ENCODE measurements at regions not wholly inside any gene's neighbourhood (a gene's known extent, or its start where the extent isn't known, plus 50 kb on each side); places are given as distances from the start of the nearest gene placed in this dataset.
"Not testable (repeated sequence)": the region's sequence is repeated elsewhere in the genome, so short reads cannot be mapped to it uniquely, and the experiment has no call there.

- TF ChIP-seq CTCF (IDR thresholded peaks at IDR 0.05; ENCODE audit: insufficient read depth, low read length, severe bottlenecking): no peak
- DNase-seq (ENCODE audit: low read depth) (no peak), FAIRE-seq (peak; percentile 32)
- no peak overlapping the region for H3K4me3 ChIP-seq (ENCODE audit: low read depth, low read length)
- no peaks in the 10 kb centered on the region for H3K27me3 ChIP-seq (ENCODE audit: control insufficient read depth, insufficient read depth, low read length)
- H3K36me3 ChIP-seq (ENCODE audit: control insufficient read depth, insufficient read depth, low read length): no peaks in the 10 kb centered on the region
These were observed 81.0 kb upstream of the GSE1 start for GRCh38 chr16:85532147-85532546.

GRCh38 chr16:85533593-85533992 lies 79.5 kb upstream of the GSE1 start:
- H3K36me3 ChIP-seq (ENCODE audit: control insufficient read depth, insufficient read depth, low read length); H3K27me3 ChIP-seq (ENCODE audit: control insufficient read depth, insufficient read depth, low read length); H3K4me3 ChIP-seq (ENCODE audit: low read depth, low read length); FAIRE-seq; DNase-seq (ENCODE audit: low read depth): not testable (repeated sequence)

GRCh38 chr16:85534536-85535351 lies 78.4 kb upstream of the GSE1 start:
- Histone ChIP-seq H3K27me3 (ENCODE audit: control insufficient read depth, insufficient read depth, low read length) (no peaks in the 10 kb centered on the region), H3K4me3 (ENCODE audit: low read depth, low read length) (no peak overlapping the region), H3K36me3 (ENCODE audit: control insufficient read depth, insufficient read depth, low read length) (no peaks in the 10 kb centered on the region)
- DNase-seq (ENCODE audit: low read depth) (no peak), FAIRE-seq (no peak)
- no peak for TF ChIP-seq CTCF (IDR thresholded peaks at IDR 0.05; ENCODE audit: insufficient read depth, low read length, severe bottlenecking)

GRCh38 chr16:85535352-85536072 lies 77.6 kb upstream of the GSE1 start:
- Histone ChIP-seq H3K36me3 (ENCODE audit: control insufficient read depth, insufficient read depth, low read length) (no peaks in the 10 kb centered on the region), H3K4me3 (ENCODE audit: low read depth, low read length) (no peak overlapping the region), H3K27me3 (ENCODE audit: control insufficient read depth, insufficient read depth, low read length) (no peaks in the 10 kb centered on the region)
- no peak for FAIRE-seq
- no peak for DNase-seq (ENCODE audit: low read depth)
- no peak for TF ChIP-seq CTCF (IDR thresholded peaks at IDR 0.05; ENCODE audit: insufficient read depth, low read length, severe bottlenecking)

GRCh38 chr16:85536073-85536410 lies 77.1 kb upstream of the GSE1 start:
- H3K36me3 ChIP-seq (ENCODE audit: control insufficient read depth, insufficient read depth, low read length): no peaks in the 10 kb centered on the region
- H3K27me3 ChIP-seq (ENCODE audit: control insufficient read depth, insufficient read depth, low read length): no peaks in the 10 kb centered on the region
- DNase-seq (ENCODE audit: low read depth) (no peak), FAIRE-seq (no peak)
- TF ChIP-seq CTCF (IDR thresholded peaks at IDR 0.05; ENCODE audit: insufficient read depth, low read length, severe bottlenecking): no peak
- H3K4me3 ChIP-seq (ENCODE audit: low read depth, low read length): no peak overlapping the region

GRCh38 chr16:85536411-85537330 lies 76.5 kb upstream of the GSE1 start:
- H3K27me3 ChIP-seq (ENCODE audit: control insufficient read depth, insufficient read depth, low read length): no peaks in the 10 kb centered on the region
- no peak overlapping the region for H3K4me3 ChIP-seq (ENCODE audit: low read depth, low read length)
- FAIRE-seq (no peak), DNase-seq (ENCODE audit: low read depth) (no peak)
- H3K36me3 ChIP-seq (ENCODE audit: control insufficient read depth, insufficient read depth, low read length): no peaks in the 10 kb centered on the region
- TF ChIP-seq CTCF (IDR thresholded peaks at IDR 0.05; ENCODE audit: insufficient read depth, low read length, severe bottlenecking): no peak

Data from bronchial epithelial cell (primary cell).